Right cardiac atrium (tissue), 5 donors: ENCODE measurements at regions not wholly inside any gene's neighbourhood (a gene's known extent, or its start where the extent isn't known, plus 50 kb on each side); places are given as distances from the start of the nearest gene placed in this dataset.

ENCODE experiments used
- ATAC-seq, 2 donors: fragments of 200-7000 bp; cut with Tn5 transposase; one replicate each; pipeline versions ENCODE4 v1.8.0 to v1.9.1; 2020; ENCODE audit warnings: moderate library complexity in 2 of 2, mild to moderate bottlenecking in 1 of 2
- DNase-seq, 3 donors: peaks; one replicate each; pipeline ENCODE4 v3.0.0-alpha.2; 2020
- H3K27ac ChIP-seq: one replicate; pipeline ENCODE4 v1.5.1; 2013; ENCODE audit warnings: mild to moderate bottlenecking, low read length, control low read depth, moderate library complexity
- H3K27me3 ChIP-seq: one replicate; pipeline ENCODE4 v1.6.1; 2013; ENCODE audit not compliant: control insufficient read depth, insufficient read depth
- H3K4me1 ChIP-seq: one replicate; pipeline ENCODE4 v1.6.1; 2013; ENCODE audit warnings: low read length; ENCODE audit not compliant: control insufficient read depth, insufficient read depth
- H3K4me3 ChIP-seq: one replicate; pipeline ENCODE4 v1.5.1; 2013; ENCODE audit warnings: low read length, control low read depth
- H3K9me3 ChIP-seq: one replicate; pipeline ENCODE4 v1.6.1; 2013; ENCODE audit warnings: low read length; ENCODE audit not compliant: control insufficient read depth
- WGBS: extraction: QIAGEN DNeasy Blood & Tissue Kit; methylation state at CpG from one replicate; pipeline ENCODE4 v1.1.7; 2013; 5-methylcytosine and 5-hydroxymethylcytosine counted together
- intact Hi-C, 4 donors: fragments of 100-400 bp; cut with DNase I; formaldehyde crosslinking; loops; one replicate each; pipeline versions ENCODE4 v1.11.0 to v1.14.0; 2022 to 2023
- donor health status: healthy with polysubstance abuse.
- donor health status: DM: no; HTN: yes; CAD: no.
- donor health status: DM: no; HTN: no; CAD: no.
- donor health status: DM: no; HTN: yes; CAD: no; lungs with severe emphysema.
- donor health status: DM: yes; HTN: yes; CAD: no.

DNA sequence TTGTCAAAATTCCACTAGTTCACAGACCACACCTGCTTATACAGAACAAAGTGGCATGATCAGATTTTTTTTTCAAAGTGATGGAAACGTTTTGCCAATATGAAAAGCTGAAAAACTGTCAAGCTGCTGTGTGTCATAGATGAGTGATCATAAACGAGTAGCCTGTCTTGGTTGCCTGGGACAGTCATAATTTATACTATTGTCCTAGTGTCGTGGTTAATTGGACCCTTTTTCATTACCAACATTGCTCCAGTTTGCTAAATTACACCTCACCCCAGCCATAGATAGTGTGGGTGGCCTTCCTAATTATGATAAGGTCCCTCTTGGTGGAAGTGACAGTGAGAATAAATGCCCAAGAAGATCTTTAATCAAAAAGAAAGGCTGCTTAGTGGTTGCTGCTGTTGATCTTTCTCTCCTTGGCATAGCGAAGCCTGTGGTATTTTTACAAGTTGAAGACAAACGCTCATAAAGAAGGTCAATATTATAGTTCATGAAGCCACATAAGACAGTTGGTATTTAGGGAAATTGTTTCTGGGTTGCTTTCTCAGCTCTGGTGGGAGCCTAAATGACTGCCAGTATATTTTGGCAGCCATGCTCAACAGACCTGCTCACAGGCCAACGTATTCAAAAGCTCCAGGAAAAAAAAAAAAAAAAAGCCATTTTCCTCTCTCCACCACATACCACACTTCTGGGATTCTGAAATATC, 478.1 kb downstream of the PLA2G4A start:
- ATAC-seq = no peak
- H3K9me3 ChIP-seq = no peaks in the 10 kb centered on the region
- 58% methylated on average over 6 of the region's 6 CpGs for WGBS

DNA sequence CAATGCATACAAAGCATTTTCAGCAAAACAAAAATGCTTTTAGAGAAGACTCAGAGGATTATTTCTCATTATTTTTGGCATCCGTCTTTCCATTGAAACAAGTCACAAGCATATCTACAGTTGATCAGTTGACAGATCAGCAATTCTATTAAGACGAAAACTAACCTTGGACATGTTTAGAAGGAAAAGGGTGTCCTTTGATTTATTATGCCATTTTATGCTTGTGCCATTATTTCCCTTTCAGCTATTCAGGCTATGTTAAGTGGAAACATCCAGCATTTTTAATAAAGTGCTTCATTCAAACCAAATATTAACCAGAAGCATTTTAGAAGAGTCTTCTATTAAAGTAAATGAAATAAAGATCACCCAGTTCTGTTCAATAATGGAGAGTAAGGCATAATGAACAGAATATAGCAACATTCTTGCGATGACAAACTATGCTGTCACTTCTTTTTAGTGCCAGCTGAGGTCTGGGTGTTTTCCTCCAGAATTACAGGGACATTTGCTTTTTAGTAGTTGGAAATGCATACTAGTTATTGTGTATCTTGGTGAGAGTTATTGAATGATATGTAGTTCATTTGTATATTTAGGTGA, 481.4 kb downstream of the PLA2G4A start:
- Histone ChIP-seq H3K4me3 (no peak overlapping the region), H3K27ac (no peak overlapping the region), H3K9me3 (no peaks in the 10 kb centered on the region), H3K27me3 (no peaks in the 10 kb centered on the region), H3K4me1 (no peaks in the 10 kb centered on the region)
- ATAC-seq = no peak
- no peak for DNase-seq
- intact Hi-C loops = no loop called here
- 78% methylated on average over 3 of the region's 3 CpGs for WGBS

More for the DNA sequence above, 478.1 kb downstream of the PLA2G4A start:
- Histone ChIP-seq H3K4me1 (no peaks in the 10 kb centered on the region), H3K4me3 (no peak overlapping the region), H3K27me3 (no peaks in the 10 kb centered on the region), H3K27ac (no peak overlapping the region)
- intact Hi-C loops = no loop called here
- no peak for DNase-seq

DNA sequence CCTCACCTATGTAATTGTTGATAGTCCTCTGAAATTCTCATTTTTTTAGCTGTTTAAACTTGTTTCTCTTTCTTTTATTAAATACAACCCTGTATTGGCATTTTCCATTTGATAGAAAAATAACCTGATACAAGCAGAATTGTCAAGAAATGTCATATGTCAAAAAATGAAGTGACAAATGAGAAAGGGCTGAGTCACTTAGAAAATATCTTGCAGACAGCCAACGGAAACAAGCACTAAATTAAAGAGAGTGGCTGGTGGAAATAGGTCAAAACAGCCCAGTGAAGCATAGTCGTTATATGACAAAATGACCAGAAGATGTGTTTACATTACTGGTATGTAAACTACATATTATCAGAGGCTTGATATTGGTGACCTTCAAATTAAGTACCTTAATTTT, 484.4 kb downstream of the PLA2G4A start:
- DNase-seq (no peak), ATAC-seq (no peak)
- Histone ChIP-seq H3K4me3 (no peak overlapping the region), H3K27me3 (no peaks in the 10 kb centered on the region), H3K4me1 (no peaks in the 10 kb centered on the region), H3K27ac (no peak overlapping the region), H3K9me3 (no peaks in the 10 kb centered on the region)
- intact Hi-C loops = no loop called here
- 47% methylated on average over 2 of the region's 2 CpGs for WGBS

DNA sequence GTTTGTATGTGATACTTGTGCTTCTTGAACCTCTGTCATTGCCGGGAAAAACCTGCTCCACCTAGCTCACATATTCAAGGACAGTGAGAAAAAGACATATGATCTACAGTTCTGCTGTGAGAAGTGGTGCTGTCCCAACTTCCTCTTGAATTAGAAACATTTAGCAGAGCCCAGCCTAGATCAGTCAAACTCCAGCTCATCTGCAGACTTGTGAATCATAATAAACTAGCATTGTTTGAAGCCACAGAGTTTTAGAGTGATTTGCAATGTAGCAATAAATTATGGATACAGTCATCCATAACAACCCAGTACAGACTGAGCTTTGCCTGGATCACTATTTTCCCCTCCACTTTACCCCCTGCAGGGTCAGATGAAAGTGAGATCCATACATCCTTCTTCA, 497.8 kb downstream of the PLA2G4A start:
- DNase-seq = no peak
- Histone ChIP-seq H3K4me3 (no peak overlapping the region), H3K9me3 (no peaks in the 10 kb centered on the region), H3K4me1 (no peaks in the 10 kb centered on the region), H3K27me3 (no peaks in the 10 kb centered on the region), H3K27ac (no peak overlapping the region)
- WGBS = 91% methylated on average over 1 of the region's 1 CpG
- intact Hi-C loops = no loop called here
- no peak for ATAC-seq

DNA sequence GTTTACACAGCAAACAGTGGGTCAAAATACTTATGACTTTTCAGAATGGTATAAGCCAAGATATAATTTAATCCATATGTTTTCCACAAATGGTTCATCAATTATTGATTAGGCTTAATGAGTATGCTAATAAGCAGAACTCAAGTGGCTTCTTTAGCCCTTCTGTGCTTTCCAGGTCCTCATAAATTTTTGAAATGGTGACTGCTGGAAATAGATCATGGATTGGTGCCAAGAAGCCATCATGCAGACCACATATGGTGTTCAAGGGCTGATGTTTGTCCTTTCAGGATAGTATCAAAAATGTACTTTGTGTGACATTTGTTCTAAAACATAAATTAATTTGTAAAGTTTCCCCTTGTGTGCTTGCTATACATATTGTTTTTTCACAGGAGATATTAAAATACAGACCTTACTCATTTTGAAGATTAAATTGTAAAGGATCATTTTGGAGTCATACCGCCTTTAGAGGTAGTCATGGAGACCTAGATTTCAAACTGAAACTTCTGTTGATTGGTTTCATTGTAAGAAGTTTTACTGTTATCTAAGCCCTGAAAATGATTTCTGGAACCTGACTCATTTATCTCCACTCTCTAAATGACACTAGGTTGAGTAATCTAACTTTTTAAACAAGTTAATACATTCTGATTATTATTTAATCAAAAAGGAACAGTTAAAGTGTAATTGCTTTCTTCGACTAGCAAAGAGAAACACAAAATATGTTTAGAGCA, 507.9 kb downstream of the PLA2G4A start:
- 69% methylated on average over 2 of the region's 2 CpGs for WGBS
- H3K4me3 ChIP-seq = no peak overlapping the region
- intact Hi-C loops = no loop called here
- no peak overlapping the region for H3K27ac ChIP-seq
- DNase-seq = no peak
- H3K9me3 ChIP-seq = no peaks in the 10 kb centered on the region
- H3K4me1 ChIP-seq = no peaks in the 10 kb centered on the region
- ATAC-seq = no peak
- H3K27me3 ChIP-seq = no peaks in the 10 kb centered on the region

DNA sequence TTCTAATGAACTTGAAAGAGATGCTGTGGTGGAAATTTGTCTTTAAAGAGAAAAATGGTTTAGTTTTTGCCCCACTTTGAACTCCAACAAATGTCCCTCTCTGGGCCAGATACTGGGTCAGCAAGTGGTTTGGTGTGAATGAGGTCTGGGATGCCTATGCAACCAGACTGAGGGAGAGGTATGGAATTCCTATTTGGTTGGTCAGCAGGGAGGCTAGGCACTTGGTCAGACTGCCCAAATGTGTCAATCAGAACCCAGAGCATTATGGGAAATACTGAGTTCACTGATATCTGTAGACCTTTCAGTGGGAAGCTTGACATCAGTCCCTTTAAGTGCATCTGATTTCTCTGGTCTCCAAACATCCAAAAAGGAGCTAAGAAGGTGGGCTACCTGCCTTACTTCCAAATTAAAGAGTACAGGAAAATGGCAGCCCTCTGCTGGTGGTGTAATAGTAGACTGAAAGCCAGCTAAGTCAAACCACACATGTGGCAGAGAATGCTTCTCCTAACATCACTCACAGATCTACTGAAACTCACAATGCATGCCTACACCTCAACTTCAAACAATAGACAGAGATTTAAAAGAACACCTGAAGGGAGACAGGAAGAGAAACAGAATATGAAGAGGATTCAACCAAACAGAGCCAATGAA, 510.1 kb downstream of the PLA2G4A start:
- Histone ChIP-seq H3K4me1 (no peaks in the 10 kb centered on the region), H3K27me3 (no peaks in the 10 kb centered on the region), H3K4me3 (no peak overlapping the region), H3K27ac (no peak overlapping the region), H3K9me3 (no peaks in the 10 kb centered on the region)
- no peak for ATAC-seq
- intact Hi-C loops = no loop called here
- no peak for DNase-seq

DNA sequence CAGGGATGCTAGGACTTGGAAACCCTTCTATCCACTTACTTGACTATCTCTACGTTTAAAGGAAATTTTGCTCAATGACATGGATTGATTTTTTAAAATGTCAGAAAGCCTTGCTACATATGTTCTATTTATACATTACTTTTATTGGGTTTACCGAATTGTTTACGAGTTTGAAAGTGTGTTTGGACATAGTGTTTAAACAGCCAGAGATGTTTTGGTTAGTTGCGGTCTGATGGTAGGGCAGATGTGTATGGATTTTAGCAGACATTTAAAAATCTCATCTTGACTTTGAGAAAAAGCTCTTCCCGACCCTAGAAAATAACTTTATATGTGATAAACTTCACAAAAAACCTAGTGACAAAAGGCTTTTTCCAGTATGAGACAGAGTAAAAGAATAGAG, 513.7 kb downstream of the PLA2G4A start:
- ATAC-seq (no peak), DNase-seq (no peak)
- intact Hi-C loops = no loop called here
- WGBS = 86% methylated on average over 5 of the region's 5 CpGs
- Histone ChIP-seq H3K9me3 (no peaks in the 10 kb centered on the region), H3K4me1 (no peaks in the 10 kb centered on the region), H3K27ac (no peak overlapping the region), H3K27me3 (no peaks in the 10 kb centered on the region), H3K4me3 (no peak overlapping the region)

DNA sequence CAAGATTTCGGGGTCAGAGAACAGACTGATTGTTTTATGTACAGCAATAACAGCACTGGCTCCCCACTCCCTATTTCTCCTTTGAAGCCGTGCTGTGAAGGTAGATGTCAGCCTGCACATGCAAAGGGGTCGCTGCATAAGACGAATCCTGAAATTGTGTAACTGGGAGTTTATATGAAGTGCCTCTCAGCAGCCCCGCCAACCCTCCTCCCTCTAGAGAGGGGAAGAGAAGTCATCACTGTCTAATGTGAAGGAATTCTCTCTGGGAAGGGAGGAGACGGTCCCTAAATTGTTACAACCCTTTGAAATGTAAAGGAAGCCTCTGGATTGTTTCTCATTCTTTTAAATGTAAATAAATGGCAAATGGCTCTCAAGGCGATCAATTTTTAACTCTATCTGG, 545.3 kb downstream of the PLA2G4A start:
- DNase-seq (no peak), ATAC-seq (no peak)
- Histone ChIP-seq H3K4me3 (no peak overlapping the region), H3K9me3 (no peaks in the 10 kb centered on the region), H3K4me1 (no peaks in the 10 kb centered on the region), H3K27me3 (no peaks in the 10 kb centered on the region), H3K27ac (no peak overlapping the region)
- 64% methylated on average over 7 of the region's 7 CpGs for WGBS
- intact Hi-C loops = no loop called here

DNA sequence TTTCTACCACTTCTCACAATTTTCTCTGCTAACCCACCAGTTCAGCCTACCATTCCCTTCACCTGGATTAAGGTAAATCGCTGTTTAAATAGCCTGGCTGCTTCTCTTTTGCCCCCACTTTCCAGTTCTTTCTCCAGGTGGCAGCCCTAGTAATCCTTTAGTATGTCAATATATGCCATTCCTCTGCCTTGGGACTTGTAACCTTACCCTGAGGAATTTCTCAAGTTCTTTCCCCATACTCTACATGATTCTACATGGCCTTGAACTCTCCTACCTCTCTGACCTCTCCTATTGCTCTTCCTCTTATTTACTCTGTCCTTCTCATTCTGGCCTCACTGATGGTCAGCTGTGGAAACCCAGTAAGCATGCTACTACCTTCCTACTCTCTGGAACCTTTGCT, 546.0 kb downstream of the PLA2G4A start:
- intact Hi-C loops = no loop called here
- 65% methylated on average over 1 of the region's 1 CpG for WGBS
- Histone ChIP-seq H3K4me3 (no peak overlapping the region), H3K4me1 (no peaks in the 10 kb centered on the region), H3K27me3 (no peaks in the 10 kb centered on the region), H3K27ac (no peak overlapping the region), H3K9me3 (no peaks in the 10 kb centered on the region)
- DNase-seq (no peak), ATAC-seq (no peak)

DNA sequence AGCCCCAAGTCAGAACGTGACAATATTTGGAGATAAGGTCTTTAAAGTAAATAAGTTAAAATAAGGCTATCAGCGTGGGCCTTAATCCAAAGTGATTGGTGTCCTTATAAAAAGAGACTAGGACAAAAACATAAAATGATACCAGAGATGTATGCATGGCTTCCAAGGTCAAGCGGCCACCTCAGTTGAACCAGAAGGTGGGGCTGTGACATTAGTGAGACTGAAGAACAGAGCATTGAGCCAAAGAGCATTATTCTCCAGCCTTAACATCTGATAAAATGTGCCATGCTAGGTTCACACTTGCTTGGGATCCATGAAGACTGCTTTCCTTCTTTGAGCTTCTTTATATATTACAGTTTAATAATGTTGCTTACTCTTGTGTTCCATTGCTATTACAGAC, 554.6 kb downstream of the PLA2G4A start:
- H3K9me3 ChIP-seq = no peaks in the 10 kb centered on the region
- WGBS = 77% methylated on average over 3 of the region's 3 CpGs
- intact Hi-C loops = no loop called here
- H3K27me3 ChIP-seq = no peaks in the 10 kb centered on the region
- H3K27ac ChIP-seq = no peak overlapping the region
- H3K4me1 ChIP-seq = no peaks in the 10 kb centered on the region
- H3K4me3 ChIP-seq = no peak overlapping the region
- ATAC-seq = no peak
- DNase-seq = no peak

DNA sequence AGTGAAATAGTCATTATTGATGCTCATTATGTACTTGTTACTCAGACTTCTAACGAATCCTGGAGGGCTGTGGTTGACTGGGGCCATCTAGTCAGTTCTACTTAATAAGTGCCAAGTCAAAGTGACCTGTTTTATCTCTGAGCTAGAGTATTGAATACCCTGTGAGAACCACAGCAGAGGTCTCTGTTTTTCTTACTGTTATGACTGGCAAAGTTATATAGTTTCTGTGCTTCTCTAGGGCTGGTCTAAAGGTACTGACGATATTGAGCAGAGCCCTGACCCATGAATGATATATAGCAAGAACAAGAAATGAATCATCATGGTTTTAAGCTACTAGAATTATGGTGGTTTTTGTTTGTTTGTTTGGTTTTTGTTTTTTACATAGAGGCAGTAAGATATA, 555.8 kb downstream of the PLA2G4A start:
- H3K27ac ChIP-seq = no peak overlapping the region
- H3K27me3 ChIP-seq = no peaks in the 10 kb centered on the region
- intact Hi-C loops = no loop called here
- ATAC-seq = no peak
- H3K4me3 ChIP-seq = no peak overlapping the region
- DNase-seq = no peak
- 70% methylated on average over 2 of the region's 2 CpGs for WGBS
- no peaks in the 10 kb centered on the region for H3K4me1 ChIP-seq
- H3K9me3 ChIP-seq = no peaks in the 10 kb centered on the region
